ENCODE measurements at regions not wholly inside any gene's neighbourhood (a gene's known extent, or its start where the extent isn't known, plus 50 kb on each side); places are given as distances from the start of the nearest gene placed in this dataset.

DNA sequence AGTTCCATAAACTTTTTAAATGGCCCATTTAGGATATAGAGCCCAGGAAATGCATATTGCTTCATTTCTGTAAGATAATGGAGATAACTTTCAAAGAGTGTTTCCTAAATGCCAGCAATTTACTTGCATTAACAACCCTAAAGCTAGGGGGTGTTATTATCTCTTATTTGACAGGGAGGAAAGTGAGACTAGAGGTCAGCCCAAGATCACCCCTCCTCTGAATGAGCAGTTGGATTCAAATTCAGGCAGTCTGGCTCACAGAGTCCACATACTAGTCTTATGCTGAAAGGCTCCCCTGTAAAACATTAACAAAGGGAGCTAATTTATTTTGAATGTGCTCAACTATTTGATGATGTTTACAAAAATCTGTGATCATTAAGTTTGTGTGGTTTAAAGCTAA is 49.9 kb upstream of the TRIM77 start:
- no peak overlapping the region for H3K27ac ChIP-seq
- TF ChIP-seq, protein P1, sequence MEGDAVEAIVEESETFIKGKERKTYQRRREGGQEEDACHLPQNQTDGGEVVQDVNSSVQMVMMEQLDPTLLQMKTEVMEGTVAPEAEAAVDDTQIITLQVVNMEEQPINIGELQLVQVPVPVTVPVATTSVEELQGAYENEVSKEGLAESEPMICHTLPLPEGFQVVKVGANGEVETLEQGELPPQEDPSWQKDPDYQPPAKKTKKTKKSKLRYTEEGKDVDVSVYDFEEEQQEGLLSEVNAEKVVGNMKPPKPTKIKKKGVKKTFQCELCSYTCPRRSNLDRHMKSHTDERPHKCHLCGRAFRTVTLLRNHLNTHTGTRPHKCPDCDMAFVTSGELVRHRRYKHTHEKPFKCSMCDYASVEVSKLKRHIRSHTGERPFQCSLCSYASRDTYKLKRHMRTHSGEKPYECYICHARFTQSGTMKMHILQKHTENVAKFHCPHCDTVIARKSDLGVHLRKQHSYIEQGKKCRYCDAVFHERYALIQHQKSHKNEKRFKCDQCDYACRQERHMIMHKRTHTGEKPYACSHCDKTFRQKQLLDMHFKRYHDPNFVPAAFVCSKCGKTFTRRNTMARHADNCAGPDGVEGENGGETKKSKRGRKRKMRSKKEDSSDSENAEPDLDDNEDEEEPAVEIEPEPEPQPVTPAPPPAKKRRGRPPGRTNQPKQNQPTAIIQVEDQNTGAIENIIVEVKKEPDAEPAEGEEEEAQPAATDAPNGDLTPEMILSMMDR (IDR thresholded peaks at IDR 0.05): no peak
- no peak for TF ChIP-seq ZFX (IDR thresholded peaks at IDR 0.05; ENCODE audit: borderline replicate concordance)

Measured in 22Rv1 (cell line).